ENCODE measurements at regions not wholly inside any gene's neighbourhood (a gene's known extent, or its start where the extent isn't known, plus 50 kb on each side); places are given as distances from the start of the nearest gene placed in this dataset.
"Not testable (repeated sequence)": the region's sequence is repeated elsewhere in the genome, so short reads cannot be mapped to it uniquely, and the experiment has no call there.

GRCh38 chr6:34646714-34647113, 49.9 kb downstream of the ILRUN start:
- Histone ChIP-seq H3K36me3 (replicated peaks in 1 of 2) (peaks cover 0 to 5% of the 10 kb centered on the region in 2 donors), H3K27ac (no peak overlapping the region), H3K4me3 (no peak overlapping the region), H3K9me3 (replicated peaks in 1 of 3) (no peaks in the 10 kb centered on the region), H3K27me3 (no peaks in the 10 kb centered on the region), H3K4me1 (replicated peaks in 1 of 2) (peaks cover 0 to 4% of the 10 kb centered on the region in 2 donors)
- no peak for DNase-seq
- 88 to 100% (median 93%) methylated on average over 2 of the region's 2 CpGs for WGBS, 4 donors
- intact Hi-C loops (cut with DNase I), result no loop called here
- TF ChIP-seq CTCF (IDR thresholded peaks at IDR 0.05) (no peak), POLR2A (IDR thresholded peaks at IDR 0.05) (no peak)

GRCh38 chr6:34645627-34646026, 50.9 kb downstream of the ILRUN start:
- intact Hi-C loops (cut with DNase I), result no loop called here
- peaks cover 0 to 5% of the 10 kb centered on the region in 2 donors for H3K36me3 ChIP-seq (replicated peaks in 1 of 2)
- H3K27ac ChIP-seq, result no peak overlapping the region
- WGBS, 4 donors, result 88 to 98% (median 97%) methylated on average over 5 of the region's 5 CpGs
- peaks cover 0 to 4% of the 10 kb centered on the region in 2 donors for H3K4me1 ChIP-seq (replicated peaks in 1 of 2)
- H3K27me3 ChIP-seq, result no peaks in the 10 kb centered on the region
- no peaks in the 10 kb centered on the region for H3K9me3 ChIP-seq (replicated peaks in 1 of 3)
- TF ChIP-seq CTCF (IDR thresholded peaks at IDR 0.05) (no peak), POLR2A (IDR thresholded peaks at IDR 0.05) (no peak)
- no peak overlapping the region for H3K4me3 ChIP-seq
- no peak for DNase-seq

- no peak for DNase-seq
- Histone ChIP-seq H3K4me1 (replicated peaks in 1 of 2) (peaks cover 0 to 4% of the 10 kb centered on the region in 2 donors), H3K4me3 (no peak overlapping the region), H3K27me3 (no peaks in the 10 kb centered on the region), H3K36me3 (replicated peaks in 1 of 2) (peaks cover 0 to 5% of the 10 kb centered on the region in 2 donors), H3K27ac (no peak overlapping the region), H3K9me3 (replicated peaks in 1 of 3) (no peaks in the 10 kb centered on the region)
- no peak for TF ChIP-seq POLR2A (IDR thresholded peaks at IDR 0.05)
- TF ChIP-seq CTCF (IDR thresholded peaks at IDR 0.05), result no peak
- intact Hi-C loops (cut with DNase I), result no loop called here
- 54 to 78% (median 58%) methylated on average over 1 of the region's 1 CpG for WGBS, 4 donors
Measured at GRCh38 chr6:34644716-34645115, 51.9 kb downstream of the ILRUN start.

GRCh38 chr6:34642427-34642826, 54.1 kb downstream of the ILRUN start:
- no peaks in the 10 kb centered on the region for H3K27me3 ChIP-seq
- no peak for DNase-seq
- H3K4me1 ChIP-seq (replicated peaks in 1 of 2), result peaks cover 0 to 4% of the 10 kb centered on the region in 2 donors
- TF ChIP-seq CTCF (IDR thresholded peaks at IDR 0.05) (no peak), POLR2A (IDR thresholded peaks at IDR 0.05) (no peak)
- H3K36me3 ChIP-seq (replicated peaks in 1 of 2), result peaks cover 0 to 5% of the 10 kb centered on the region in 2 donors
- no peak overlapping the region for H3K27ac ChIP-seq
- 80 to 87% (median 86%) methylated on average over 2 to 3 of the region's 3 CpGs for WGBS, 4 donors
- intact Hi-C loops (cut with DNase I), result no loop called here
- H3K9me3 ChIP-seq (replicated peaks in 1 of 3), result no peaks in the 10 kb centered on the region
- H3K4me3 ChIP-seq, result no peak overlapping the region

GRCh38 chr6:34640074-34640849, 56.3 kb downstream of the ILRUN start:
- H3K27ac ChIP-seq; H3K4me3 ChIP-seq; H3K27me3 ChIP-seq; DNase-seq; H3K4me1 ChIP-seq (replicated peaks in 1 of 2); H3K36me3 ChIP-seq (replicated peaks in 1 of 2); intact Hi-C loops (cut with DNase I); H3K9me3 ChIP-seq (replicated peaks in 1 of 3): not testable (repeated sequence)
- WGBS, 4 donors, result 92 to 98% (median 97%) methylated on average over 16 of the region's 16 CpGs

Measured in adrenal gland (tissue), 9 donors.